HL-60 (cell line): ENCODE measurements at regions not wholly inside any gene's neighbourhood (a gene's known extent, or its start where the extent isn't known, plus 50 kb on each side); places are given as distances from the start of the nearest gene placed in this dataset.

Source experiments
- DNase-seq, 2 experiments: peaks; one replicate each; pipeline ENCODE4 v3.0.0-alpha.2; 2010 to 2020; ENCODE audit warnings: low read depth in 1 of 2, low spot score in 1 of 2
- H3K27ac ChIP-seq: fragments of 250-450 bp; sonication (Bioruptor Pico); replicated peaks from 2 replicates; pipeline ENCODE4 v1.5.1; 2020; ENCODE audit warnings: mild to moderate bottlenecking, moderate library complexity
- H3K27me3 ChIP-seq: fragments of 250-450 bp; sonication (Bioruptor Pico); 2 replicates; pipeline ENCODE4 v1.5.1; 2021; ENCODE audit warnings: mild to moderate bottlenecking, moderate library complexity; ENCODE audit not compliant: insufficient read depth, poor library complexity, severe bottlenecking
- H3K4me3 ChIP-seq: replicated peaks from 2 replicates; pipeline ENCODE4 v1.5.1; 2011; ENCODE audit warnings: mild to moderate bottlenecking, control low read depth, low read length; ENCODE audit not compliant: insufficient read depth
- GABPA ChIP-seq: IDR thresholded peaks from 2 replicates; pipeline ENCODE4 v1.6.1; 2012; ENCODE audit warnings: low read depth
- POLR2AphosphoS5 ChIP-seq: IDR thresholded peaks from 2 replicates; pipeline ENCODE4 v1.6.1; 2012; ENCODE audit warnings: low read depth
- SPI1 ChIP-seq: IDR thresholded peaks from 2 replicates; pipeline ENCODE4 v1.6.1; 2012; ENCODE audit warnings: low read depth, mild to moderate bottlenecking, borderline replicate concordance
- TF ChIP-seq, protein P1 (sequence below): IDR thresholded peaks from one replicate; pipeline ENCODE4 v1.5.1; 2011; ENCODE audit warnings: low read length, control low read depth, inconsistent platforms; ENCODE audit not compliant: insufficient read depth
- TF ChIP-seq, protein P2 (sequence below): IDR thresholded peaks from 2 replicates; pipeline ENCODE4 v1.6.1; 2012; ENCODE audit warnings: low read depth; ENCODE audit not compliant: insufficient replicate concordance

DNA sequence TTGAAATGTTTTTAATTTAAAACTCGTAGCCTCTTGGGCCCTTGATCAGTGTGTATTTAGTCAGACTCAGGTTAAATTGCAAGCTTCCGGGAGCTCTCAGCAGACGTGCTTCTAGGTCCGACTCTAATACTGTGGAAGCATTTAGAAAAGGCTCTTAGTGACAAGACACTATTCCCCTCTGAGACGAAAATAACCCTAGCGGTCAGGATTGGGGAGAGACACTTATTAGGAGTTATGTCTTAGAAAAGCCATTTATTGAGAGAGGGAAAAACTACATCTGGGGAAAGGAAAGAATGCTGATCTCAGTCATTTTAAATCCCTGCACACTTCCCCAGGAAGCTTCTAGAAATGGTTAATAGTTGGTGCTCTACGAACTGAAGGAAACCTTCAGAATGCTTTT, 110.5 kb upstream of the NCK2 start:
- TF ChIP-seq POLR2AphosphoS5 (no peak), GABPA (no peak), SPI1 (no peak)
- TF ChIP-seq, protein P1, sequence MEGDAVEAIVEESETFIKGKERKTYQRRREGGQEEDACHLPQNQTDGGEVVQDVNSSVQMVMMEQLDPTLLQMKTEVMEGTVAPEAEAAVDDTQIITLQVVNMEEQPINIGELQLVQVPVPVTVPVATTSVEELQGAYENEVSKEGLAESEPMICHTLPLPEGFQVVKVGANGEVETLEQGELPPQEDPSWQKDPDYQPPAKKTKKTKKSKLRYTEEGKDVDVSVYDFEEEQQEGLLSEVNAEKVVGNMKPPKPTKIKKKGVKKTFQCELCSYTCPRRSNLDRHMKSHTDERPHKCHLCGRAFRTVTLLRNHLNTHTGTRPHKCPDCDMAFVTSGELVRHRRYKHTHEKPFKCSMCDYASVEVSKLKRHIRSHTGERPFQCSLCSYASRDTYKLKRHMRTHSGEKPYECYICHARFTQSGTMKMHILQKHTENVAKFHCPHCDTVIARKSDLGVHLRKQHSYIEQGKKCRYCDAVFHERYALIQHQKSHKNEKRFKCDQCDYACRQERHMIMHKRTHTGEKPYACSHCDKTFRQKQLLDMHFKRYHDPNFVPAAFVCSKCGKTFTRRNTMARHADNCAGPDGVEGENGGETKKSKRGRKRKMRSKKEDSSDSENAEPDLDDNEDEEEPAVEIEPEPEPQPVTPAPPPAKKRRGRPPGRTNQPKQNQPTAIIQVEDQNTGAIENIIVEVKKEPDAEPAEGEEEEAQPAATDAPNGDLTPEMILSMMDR = no peak
- TF ChIP-seq, protein P2, sequence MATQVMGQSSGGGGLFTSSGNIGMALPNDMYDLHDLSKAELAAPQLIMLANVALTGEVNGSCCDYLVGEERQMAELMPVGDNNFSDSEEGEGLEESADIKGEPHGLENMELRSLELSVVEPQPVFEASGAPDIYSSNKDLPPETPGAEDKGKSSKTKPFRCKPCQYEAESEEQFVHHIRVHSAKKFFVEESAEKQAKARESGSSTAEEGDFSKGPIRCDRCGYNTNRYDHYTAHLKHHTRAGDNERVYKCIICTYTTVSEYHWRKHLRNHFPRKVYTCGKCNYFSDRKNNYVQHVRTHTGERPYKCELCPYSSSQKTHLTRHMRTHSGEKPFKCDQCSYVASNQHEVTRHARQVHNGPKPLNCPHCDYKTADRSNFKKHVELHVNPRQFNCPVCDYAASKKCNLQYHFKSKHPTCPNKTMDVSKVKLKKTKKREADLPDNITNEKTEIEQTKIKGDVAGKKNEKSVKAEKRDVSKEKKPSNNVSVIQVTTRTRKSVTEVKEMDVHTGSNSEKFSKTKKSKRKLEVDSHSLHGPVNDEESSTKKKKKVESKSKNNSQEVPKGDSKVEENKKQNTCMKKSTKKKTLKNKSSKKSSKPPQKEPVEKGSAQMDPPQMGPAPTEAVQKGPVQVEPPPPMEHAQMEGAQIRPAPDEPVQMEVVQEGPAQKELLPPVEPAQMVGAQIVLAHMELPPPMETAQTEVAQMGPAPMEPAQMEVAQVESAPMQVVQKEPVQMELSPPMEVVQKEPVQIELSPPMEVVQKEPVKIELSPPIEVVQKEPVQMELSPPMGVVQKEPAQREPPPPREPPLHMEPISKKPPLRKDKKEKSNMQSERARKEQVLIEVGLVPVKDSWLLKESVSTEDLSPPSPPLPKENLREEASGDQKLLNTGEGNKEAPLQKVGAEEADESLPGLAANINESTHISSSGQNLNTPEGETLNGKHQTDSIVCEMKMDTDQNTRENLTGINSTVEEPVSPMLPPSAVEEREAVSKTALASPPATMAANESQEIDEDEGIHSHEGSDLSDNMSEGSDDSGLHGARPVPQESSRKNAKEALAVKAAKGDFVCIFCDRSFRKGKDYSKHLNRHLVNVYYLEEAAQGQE = no peak

DNA sequence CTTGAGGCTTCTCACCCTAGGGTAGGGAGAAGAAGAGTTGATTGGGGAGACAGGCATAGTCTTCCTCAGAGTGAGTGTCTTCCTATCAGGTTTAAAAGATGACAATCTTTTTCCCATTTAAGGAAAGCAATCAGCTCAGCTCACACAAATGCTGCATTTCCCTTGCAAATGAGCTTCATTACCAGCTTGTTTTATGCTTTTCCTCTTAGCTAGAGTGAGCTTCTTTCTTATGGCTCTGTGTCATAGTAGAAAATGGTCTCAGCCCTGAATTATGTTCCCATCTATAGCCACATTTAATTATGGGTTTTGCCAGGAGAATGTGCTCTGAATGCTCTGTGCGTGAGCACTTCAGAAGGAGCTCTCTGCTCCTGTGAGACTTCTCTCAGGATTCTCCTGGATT, 112.8 kb upstream of the NCK2 start:
- Histone ChIP-seq H3K4me3 (no peak overlapping the region), H3K27ac (no peak overlapping the region), H3K27me3 (no peaks in the 10 kb centered on the region)
- DNase-seq = no peak
- no peak for TF ChIP-seq POLR2AphosphoS5
- TF ChIP-seq, protein P2 = no peak
- TF ChIP-seq SPI1 = no peak
- TF ChIP-seq GABPA = no peak
- TF ChIP-seq, protein P1 = no peak

More for the DNA sequence above, 110.5 kb upstream of the NCK2 start:
- H3K4me3 ChIP-seq = no peak overlapping the region
- H3K27ac ChIP-seq = no peak overlapping the region
- no peaks in the 10 kb centered on the region for H3K27me3 ChIP-seq
- DNase-seq = no peak

DNA sequence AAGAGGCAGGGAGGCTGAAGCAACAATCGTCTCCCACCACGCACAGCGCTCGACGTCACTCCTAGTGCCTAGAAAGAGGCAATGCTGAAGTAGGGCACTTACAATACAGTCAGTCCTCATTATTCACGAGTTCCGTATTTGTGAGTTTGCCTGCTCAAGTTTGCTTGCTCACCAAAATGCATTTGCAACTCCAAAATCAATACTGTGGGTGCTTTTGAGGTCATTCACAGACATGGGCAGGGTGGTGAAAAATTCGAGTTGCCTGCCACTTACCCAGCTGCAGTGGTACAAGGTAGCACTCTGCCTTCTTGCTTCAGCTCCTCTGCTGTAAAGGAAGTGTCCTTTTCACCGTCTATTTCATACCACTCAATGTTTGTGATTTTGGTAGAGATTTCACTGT, 113.7 kb upstream of the NCK2 start:
- H3K27ac ChIP-seq = no peak overlapping the region
- DNase-seq = no peak
- no peak overlapping the region for H3K4me3 ChIP-seq
- TF ChIP-seq, protein P1 = no peak
- TF ChIP-seq POLR2AphosphoS5 (no peak), SPI1 (no peak), GABPA (no peak)
- TF ChIP-seq, protein P2 = no peak
- no peaks in the 10 kb centered on the region for H3K27me3 ChIP-seq
